Esophagus muscularis mucosa (tissue), 4 donors: ENCODE measurements at regions not wholly inside any gene's neighbourhood (a gene's known extent, or its start where the extent isn't known, plus 50 kb on each side); places are given as distances from the start of the nearest gene placed in this dataset.

ENCODE experiments used
- CTCF ChIP-seq, 3 experiments: fragments of 200-600 bp in 2 of 3; fragments of 450-650 bp in 1 of 3; sonication (generic) in 2 of 3; IDR thresholded peaks; one replicate each; pipeline ENCODE4 v1.5.1; 2017 to 2019; ENCODE audit warnings: antibody characterized with exemption in 3 of 3, mild to moderate bottlenecking in 2 of 3, moderate library complexity in 1 of 3
- EP300 ChIP-seq: sonication (generic); formaldehyde crosslinking; IDR thresholded peaks from one replicate; pipeline ENCODE4 v1.6.1; 2017; ENCODE audit warnings: antibody characterized with exemption
- POLR2A ChIP-seq: fragments of 450-650 bp; IDR thresholded peaks from one replicate; pipeline ENCODE4 v1.6.1; 2017; ENCODE audit warnings: antibody characterized with exemption, moderate library complexity, mild to moderate bottlenecking, low read depth
- POLR2AphosphoS5 ChIP-seq, 2 donors: sonication (generic); formaldehyde crosslinking; IDR thresholded peaks; one replicate each; pipeline ENCODE4 v1.6.1; 2017; ENCODE audit warnings: antibody characterized with exemption in 2 of 2

DNA sequence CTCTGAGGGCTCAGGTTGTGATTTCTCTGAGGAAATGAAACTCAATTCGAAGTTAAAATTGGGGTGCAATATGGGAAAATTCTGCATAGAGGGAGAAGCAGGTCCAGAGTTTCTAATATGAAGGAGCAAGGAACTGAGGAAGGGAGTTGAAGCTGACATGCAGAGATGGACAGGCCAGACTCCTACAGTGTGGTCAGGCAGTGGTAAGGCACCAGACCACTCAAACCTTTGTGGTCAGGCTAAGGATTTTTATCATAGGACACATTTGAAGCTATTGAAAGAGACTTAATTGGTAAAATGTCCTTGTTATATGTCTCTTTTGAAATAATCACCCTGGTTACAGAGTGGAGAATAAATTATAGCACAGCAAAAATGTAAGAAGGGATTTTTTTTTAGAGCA is 1074.8 kb upstream of the CDH2 start:
- no peak for TF ChIP-seq CTCF (IDR thresholded peaks at IDR 0.05)
- TF ChIP-seq POLR2A = no peak
- TF ChIP-seq EP300 = no peak
- no peak for TF ChIP-seq POLR2AphosphoS5 (IDR thresholded peaks at IDR 0.05)
